ENCODE measurements at regions not wholly inside any gene's neighbourhood (a gene's known extent, or its start where the extent isn't known, plus 50 kb on each side); places are given as distances from the start of the nearest gene placed in this dataset.

DNA sequence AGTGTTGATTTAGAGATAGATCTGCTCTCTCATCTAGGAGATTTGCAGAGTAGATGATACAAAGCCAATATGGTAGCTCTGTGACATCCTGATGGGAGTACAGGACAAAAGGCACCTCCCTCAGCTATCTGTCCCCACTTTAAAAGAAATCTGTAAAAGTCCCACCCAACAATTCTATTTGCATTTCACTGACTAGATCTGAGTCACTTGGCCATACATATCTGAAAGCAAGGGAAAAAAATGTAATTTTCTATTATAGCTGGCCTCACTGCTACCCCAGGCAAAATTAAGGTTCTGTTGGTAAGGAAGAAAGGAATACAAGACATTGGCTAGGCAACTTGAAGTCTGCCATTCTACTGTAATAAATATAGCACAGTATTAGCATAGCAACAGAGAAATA, 96.2 kb upstream of the RNF180 start:
- H3K36me3 Mint-ChIP-seq = no peaks in the 10 kb centered on the region
- TF ChIP-seq, protein P1, sequence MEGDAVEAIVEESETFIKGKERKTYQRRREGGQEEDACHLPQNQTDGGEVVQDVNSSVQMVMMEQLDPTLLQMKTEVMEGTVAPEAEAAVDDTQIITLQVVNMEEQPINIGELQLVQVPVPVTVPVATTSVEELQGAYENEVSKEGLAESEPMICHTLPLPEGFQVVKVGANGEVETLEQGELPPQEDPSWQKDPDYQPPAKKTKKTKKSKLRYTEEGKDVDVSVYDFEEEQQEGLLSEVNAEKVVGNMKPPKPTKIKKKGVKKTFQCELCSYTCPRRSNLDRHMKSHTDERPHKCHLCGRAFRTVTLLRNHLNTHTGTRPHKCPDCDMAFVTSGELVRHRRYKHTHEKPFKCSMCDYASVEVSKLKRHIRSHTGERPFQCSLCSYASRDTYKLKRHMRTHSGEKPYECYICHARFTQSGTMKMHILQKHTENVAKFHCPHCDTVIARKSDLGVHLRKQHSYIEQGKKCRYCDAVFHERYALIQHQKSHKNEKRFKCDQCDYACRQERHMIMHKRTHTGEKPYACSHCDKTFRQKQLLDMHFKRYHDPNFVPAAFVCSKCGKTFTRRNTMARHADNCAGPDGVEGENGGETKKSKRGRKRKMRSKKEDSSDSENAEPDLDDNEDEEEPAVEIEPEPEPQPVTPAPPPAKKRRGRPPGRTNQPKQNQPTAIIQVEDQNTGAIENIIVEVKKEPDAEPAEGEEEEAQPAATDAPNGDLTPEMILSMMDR (conservative IDR thresholded peaks at IDR 0.05) = no peak
- H3K27me3 Mint-ChIP-seq = peaks cover 9% of the 10 kb centered on the region
- no peak overlapping the region for H3K27ac Mint-ChIP-seq
- no peak overlapping the region for H3K4me3 Mint-ChIP-seq
- no peaks in the 10 kb centered on the region for H3K9me3 Mint-ChIP-seq
- no peak for DNase-seq (ENCODE audit: extremely low spot score, unreplicated experiment)
- H3K4me1 Mint-ChIP-seq (ENCODE audit: unreplicated experiment) = no peaks in the 10 kb centered on the region

DNA sequence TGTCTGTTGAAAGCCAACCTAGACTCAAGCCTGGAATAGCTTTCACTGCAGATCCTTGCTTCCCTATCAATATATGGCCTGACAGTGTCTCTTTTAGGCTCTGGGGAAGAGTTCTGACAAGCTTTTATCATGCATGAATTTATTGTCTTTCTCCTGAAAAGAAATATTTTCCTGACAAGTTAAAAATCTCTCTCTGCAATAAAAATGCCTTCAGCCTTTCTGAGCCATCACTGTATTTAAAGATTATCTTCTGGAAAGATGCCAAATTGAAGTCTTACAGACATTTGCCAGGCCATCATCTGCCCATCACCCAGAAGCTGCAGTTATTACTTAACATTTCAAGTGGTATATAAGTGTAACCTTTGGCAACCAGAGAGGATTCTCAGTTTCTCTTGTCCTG, 88.1 kb upstream of the HTR1A start:
- H3K4me1 Mint-ChIP-seq (ENCODE audit: unreplicated experiment) = no peaks in the 10 kb centered on the region
- no peak overlapping the region for H3K4me3 Mint-ChIP-seq
- no peaks in the 10 kb centered on the region for H3K36me3 Mint-ChIP-seq
- TF ChIP-seq, protein P1 (conservative IDR thresholded peaks at IDR 0.05) = no peak
- DNase-seq (ENCODE audit: extremely low spot score, unreplicated experiment) = no peak
- H3K27ac Mint-ChIP-seq = no peak overlapping the region
- H3K27me3 Mint-ChIP-seq = peaks cover 3% of the 10 kb centered on the region
- H3K9me3 Mint-ChIP-seq = peaks cover 5% of the 10 kb centered on the region

DNA sequence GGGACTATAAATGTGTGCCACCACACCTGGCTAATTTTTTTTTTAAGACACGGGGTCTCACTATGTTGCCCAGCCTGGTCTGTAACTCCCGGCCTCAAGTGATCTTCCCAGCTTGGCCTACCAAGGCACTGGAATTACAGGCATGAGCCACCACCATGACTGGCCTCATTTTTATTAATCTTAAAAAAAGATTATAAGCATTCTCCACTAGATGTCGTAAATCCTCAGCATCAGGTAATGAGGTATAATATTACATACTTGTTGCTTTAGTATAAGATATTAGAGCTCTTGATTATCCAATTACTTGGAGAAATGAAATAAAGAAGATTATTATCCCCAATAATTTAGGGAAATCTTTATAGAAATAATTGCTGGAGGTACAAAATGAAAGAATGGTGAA, 78.2 kb upstream of the HTR1A start:
- no peak overlapping the region for H3K4me3 Mint-ChIP-seq

DNA sequence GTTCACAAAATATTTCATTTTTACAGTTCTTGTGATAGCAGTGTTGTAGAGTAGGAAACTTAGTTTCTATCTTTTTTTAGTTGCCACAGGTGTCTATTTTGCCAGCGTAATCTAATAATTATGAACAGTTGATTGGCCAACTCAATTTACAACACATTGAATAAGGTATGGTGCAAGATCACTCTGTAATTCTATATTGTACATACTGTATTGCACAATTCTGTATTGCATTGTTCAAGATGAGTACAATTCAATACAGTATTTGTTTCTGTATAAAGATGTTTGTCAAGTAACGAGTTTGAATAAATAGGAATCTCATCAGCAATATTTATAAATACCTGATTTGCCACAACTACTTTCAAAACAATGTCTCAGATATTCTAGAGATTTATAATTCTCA, 64.2 kb upstream of the HTR1A start:
- Mint-ChIP-seq H3K36me3 (no peaks in the 10 kb centered on the region), H3K4me3 (no peak overlapping the region), H3K27me3 (no peaks in the 10 kb centered on the region), H3K4me1 (ENCODE audit: unreplicated experiment) (no peaks in the 10 kb centered on the region), H3K9me3 (no peaks in the 10 kb centered on the region), H3K27ac (no peak overlapping the region)
- TF ChIP-seq, protein P1 (conservative IDR thresholded peaks at IDR 0.05) = no peak
- DNase-seq (ENCODE audit: extremely low spot score, unreplicated experiment) = no peak

More for the DNA sequence above, 78.2 kb upstream of the HTR1A start:
- TF ChIP-seq, protein P1 (conservative IDR thresholded peaks at IDR 0.05) = no peak
- Mint-ChIP-seq H3K27me3 (no peaks in the 10 kb centered on the region), H3K36me3 (no peaks in the 10 kb centered on the region), H3K9me3 (peaks cover 9% of the 10 kb centered on the region), H3K27ac (no peak overlapping the region), H3K4me1 (ENCODE audit: unreplicated experiment) (no peaks in the 10 kb centered on the region)
- DNase-seq (ENCODE audit: extremely low spot score, unreplicated experiment) = no peak

DNA sequence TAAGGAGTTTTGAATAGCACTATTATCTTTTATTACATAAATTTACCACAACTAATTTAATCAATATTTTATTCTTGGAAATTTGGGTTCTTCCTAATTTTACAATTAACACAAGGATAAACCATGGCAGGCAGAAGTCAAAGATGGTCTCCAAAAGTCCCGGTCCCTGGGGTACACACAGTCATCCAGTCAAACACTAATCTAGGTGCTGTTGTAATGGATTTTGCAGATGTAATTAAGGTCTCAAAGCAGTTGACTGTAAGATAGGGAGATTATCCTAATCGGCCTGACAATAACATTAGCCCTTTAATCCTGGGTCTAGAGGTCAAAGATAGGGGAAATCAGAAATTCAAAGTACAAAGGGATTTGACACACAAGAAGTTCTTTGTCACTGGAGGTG, 57.5 kb upstream of the HTR1A start:
- Mint-ChIP-seq H3K4me1 (ENCODE audit: unreplicated experiment) (no peaks in the 10 kb centered on the region), H3K36me3 (no peaks in the 10 kb centered on the region), H3K4me3 (no peak overlapping the region), H3K9me3 (no peaks in the 10 kb centered on the region), H3K27me3 (no peaks in the 10 kb centered on the region), H3K27ac (no peak overlapping the region)
- TF ChIP-seq, protein P1 (conservative IDR thresholded peaks at IDR 0.05) = no peak
- DNase-seq (ENCODE audit: extremely low spot score, unreplicated experiment) = no peak

DNA sequence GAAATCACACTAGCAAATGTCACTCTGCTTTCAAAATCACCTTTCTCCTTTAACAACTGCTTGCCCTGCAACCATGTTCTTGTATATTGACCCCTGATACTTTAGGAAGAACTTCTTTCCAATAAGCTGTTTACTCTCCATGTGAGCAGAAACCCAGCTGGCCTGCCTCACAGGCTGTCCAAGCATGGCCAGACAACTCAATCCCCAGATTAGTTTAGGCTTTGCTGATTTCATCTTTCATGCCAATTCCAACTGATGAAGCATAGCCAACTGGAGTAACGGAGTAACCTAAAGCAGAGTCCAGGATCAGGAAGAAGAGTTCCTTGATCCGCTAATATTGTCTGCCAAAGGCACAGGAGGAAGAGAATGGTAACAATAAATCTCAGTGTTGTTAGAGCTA, 56.7 kb upstream of the HTR1A start:
- Mint-ChIP-seq H3K4me1 (ENCODE audit: unreplicated experiment) (no peaks in the 10 kb centered on the region), H3K4me3 (no peak overlapping the region), H3K27ac (no peak overlapping the region), H3K9me3 (no peaks in the 10 kb centered on the region), H3K27me3 (no peaks in the 10 kb centered on the region), H3K36me3 (no peaks in the 10 kb centered on the region)
- TF ChIP-seq, protein P1 (conservative IDR thresholded peaks at IDR 0.05) = no peak
- no peak for DNase-seq (ENCODE audit: extremely low spot score, unreplicated experiment)

Measured in type B pancreatic cell (in vitro differentiated cells).